GM10266 (cell line): ENCODE measurements at regions not wholly inside any gene's neighbourhood (a gene's known extent, or its start where the extent isn't known, plus 50 kb on each side); places are given as distances from the start of the nearest gene placed in this dataset.

Source experiments
- DNase-seq: peaks from one replicate; pipeline ENCODE4 v3.0.0; 2012; ENCODE audit errors: extremely low spot score
- TF ChIP-seq, protein P1 (sequence below): IDR thresholded peaks from 2 replicates; pipeline ENCODE4 v1.5.1; 2012; ENCODE audit warnings: mild to moderate bottlenecking, low read depth; ENCODE audit not compliant: control insufficient read depth, insufficient read depth; ENCODE audit errors: missing control alignments

DNA sequence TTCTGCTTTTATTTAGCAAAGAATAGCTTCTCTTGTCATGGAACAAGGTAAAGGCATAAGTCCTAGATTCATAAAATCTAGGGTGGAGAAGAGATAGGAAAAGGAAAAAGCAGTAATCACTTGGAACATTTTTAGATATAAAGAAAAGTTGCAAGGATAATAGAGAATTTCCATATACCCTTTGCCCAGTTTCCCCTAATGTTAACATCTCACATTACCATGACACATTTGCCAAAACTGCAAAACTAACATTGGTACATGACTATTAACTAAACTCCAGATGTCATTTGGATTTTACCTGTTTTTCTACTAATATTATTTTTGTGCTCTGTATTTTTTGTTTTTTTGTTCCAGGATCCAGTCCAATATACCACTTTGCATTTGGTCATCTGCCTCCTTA is 265.1 kb downstream of the ETAA1 start:
- TF ChIP-seq, protein P1, sequence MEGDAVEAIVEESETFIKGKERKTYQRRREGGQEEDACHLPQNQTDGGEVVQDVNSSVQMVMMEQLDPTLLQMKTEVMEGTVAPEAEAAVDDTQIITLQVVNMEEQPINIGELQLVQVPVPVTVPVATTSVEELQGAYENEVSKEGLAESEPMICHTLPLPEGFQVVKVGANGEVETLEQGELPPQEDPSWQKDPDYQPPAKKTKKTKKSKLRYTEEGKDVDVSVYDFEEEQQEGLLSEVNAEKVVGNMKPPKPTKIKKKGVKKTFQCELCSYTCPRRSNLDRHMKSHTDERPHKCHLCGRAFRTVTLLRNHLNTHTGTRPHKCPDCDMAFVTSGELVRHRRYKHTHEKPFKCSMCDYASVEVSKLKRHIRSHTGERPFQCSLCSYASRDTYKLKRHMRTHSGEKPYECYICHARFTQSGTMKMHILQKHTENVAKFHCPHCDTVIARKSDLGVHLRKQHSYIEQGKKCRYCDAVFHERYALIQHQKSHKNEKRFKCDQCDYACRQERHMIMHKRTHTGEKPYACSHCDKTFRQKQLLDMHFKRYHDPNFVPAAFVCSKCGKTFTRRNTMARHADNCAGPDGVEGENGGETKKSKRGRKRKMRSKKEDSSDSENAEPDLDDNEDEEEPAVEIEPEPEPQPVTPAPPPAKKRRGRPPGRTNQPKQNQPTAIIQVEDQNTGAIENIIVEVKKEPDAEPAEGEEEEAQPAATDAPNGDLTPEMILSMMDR = no peak
- DNase-seq = no peak

DNA sequence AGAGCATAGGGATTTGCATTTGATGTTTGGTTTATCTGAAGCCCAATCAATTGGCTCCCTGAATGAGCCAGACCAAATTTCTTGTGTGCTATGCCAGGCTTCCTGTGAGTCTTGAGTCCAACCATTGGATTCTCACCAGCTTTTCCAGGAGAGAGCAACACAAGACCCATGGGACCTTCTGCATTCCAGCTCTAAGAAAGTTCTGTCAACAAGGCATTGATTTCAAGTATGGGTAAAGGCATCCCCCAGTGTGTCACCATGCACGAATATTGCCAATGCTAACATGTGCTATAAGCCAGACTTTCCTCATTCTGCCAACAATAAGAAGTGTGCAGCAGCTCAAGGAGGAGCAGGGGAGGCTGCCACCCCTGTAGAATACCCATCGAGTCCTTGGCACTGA is 266.6 kb downstream of the ETAA1 start:
- DNase-seq = no peak
- TF ChIP-seq, protein P1 = no peak

- DNase-seq = no peak
- TF ChIP-seq, protein P1 = no peak
Observed at GRCh38 chr2:67666386-67667053, 269.4 kb downstream of the ETAA1 start.

GRCh38 chr2:67667054-67667908 is 270.1 kb downstream of the ETAA1 start:
- TF ChIP-seq, protein P1 = no peak
- DNase-seq = no peak

GRCh38 chr2:67668538-67668937 is 271.4 kb downstream of the ETAA1 start:
- TF ChIP-seq, protein P1 = no peak
- DNase-seq = no peak

- no peak for DNase-seq
- TF ChIP-seq, protein P1 = no peak
Observed at GRCh38 chr2:67669168-67669567, 272.0 kb downstream of the ETAA1 start.

DNA sequence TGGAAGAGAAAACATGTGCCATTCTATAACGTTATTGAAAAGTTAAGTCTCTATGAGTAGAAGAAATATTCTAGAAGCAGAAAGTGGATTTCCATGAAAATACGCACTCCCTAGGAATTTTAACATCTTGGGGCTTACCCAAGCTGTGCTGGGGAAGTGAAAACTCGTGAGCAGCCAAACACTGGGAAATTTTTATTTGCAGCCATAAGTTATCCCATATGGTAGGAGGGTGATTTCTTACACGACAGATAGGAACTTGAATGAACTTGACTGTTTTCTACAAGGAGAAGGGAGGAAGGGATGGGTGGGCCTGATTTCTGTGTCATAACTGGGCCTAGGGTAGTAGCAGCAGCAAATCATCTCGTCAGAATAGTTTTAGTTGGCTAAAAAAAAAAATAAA is 272.6 kb downstream of the ETAA1 start:
- TF ChIP-seq, protein P1 = no peak
- no peak for DNase-seq
